Activated naive CD8-positive, alpha-beta T cell (primary cell): ENCODE measurements at regions not wholly inside any gene's neighbourhood (a gene's known extent, or its start where the extent isn't known, plus 50 kb on each side); places are given as distances from the start of the nearest gene placed in this dataset.

Source experiments
- H3K27ac Mint-ChIP-seq: one replicate; pipeline ENCODE4 v1.8.0; 2021; ENCODE audit warnings: mixed read lengths
- H3K27me3 Mint-ChIP-seq: one replicate; pipeline ENCODE4 v1.8.0; 2021; ENCODE audit warnings: mixed read lengths
- H3K36me3 Mint-ChIP-seq: one replicate; pipeline ENCODE4 v1.8.0; 2021; ENCODE audit warnings: mixed read lengths
- H3K4me1 Mint-ChIP-seq: one replicate; pipeline ENCODE4 v1.8.0; 2021; ENCODE audit warnings: low read depth, mixed read lengths
- H3K4me3 Mint-ChIP-seq: one replicate; pipeline ENCODE4 v1.8.0; 2021; ENCODE audit warnings: mild to moderate bottlenecking, mixed read lengths
- H3K9me3 Mint-ChIP-seq: one replicate; pipeline ENCODE4 v1.8.0; 2021; ENCODE audit warnings: low read depth, mixed read lengths

GRCh38 chr3:18483226-18483625 is 58.1 kb upstream of the SATB1 start:
- Mint-ChIP-seq H3K4me3 (no peak overlapping the region), H3K36me3 (peaks cover 21% of the 10 kb centered on the region), H3K4me1 (peaks cover 25% of the 10 kb centered on the region), H3K27me3 (no peaks in the 10 kb centered on the region), H3K9me3 (peaks cover 6% of the 10 kb centered on the region), H3K27ac (no peak overlapping the region)

- peaks cover 25% of the 10 kb centered on the region for H3K4me1 Mint-ChIP-seq
- no peak overlapping the region for H3K27ac Mint-ChIP-seq
- no peak overlapping the region for H3K4me3 Mint-ChIP-seq
- peaks cover 12% of the 10 kb centered on the region for H3K9me3 Mint-ChIP-seq
- peaks cover 26% of the 10 kb centered on the region for H3K36me3 Mint-ChIP-seq
- no peaks in the 10 kb centered on the region for H3K27me3 Mint-ChIP-seq
Observed at GRCh38 chr3:18481946-18482548, 56.9 kb upstream of the SATB1 start.

- Mint-ChIP-seq H3K27ac (no peak overlapping the region), H3K4me3 (no peak overlapping the region), H3K4me1 (peaks cover 25% of the 10 kb centered on the region), H3K9me3 (peaks cover 9% of the 10 kb centered on the region), H3K36me3 (peaks cover 27% of the 10 kb centered on the region), H3K27me3 (no peaks in the 10 kb centered on the region)
Observed at GRCh38 chr3:18477620-18478019, 52.5 kb upstream of the SATB1 start.
